Stimulated activated CD4-positive, alpha-beta T cell treated with anti-CD3 and anti-CD28 coated beads, Interleukin-2, amount 100 ng/mL, for 4 hours (primary cell): ENCODE measurements at regions not wholly inside any gene's neighbourhood (a gene's known extent, or its start where the extent isn't known, plus 50 kb on each side); places are given as distances from the start of the nearest gene placed in this dataset.
"Not testable (repeated sequence)": the region's sequence is repeated elsewhere in the genome, so short reads cannot be mapped to it uniquely, and the experiment has no call there.

Experiments
- DNase-seq: peaks from one replicate; pipeline ENCODE4 v3.0.0-alpha.2; 2020; ENCODE audit warnings: low read depth

GRCh38 chr2:82954868-82955267 lies 1504.2 kb downstream of the SUCLG1 start:
- no peak for DNase-seq

GRCh38 chr2:82939211-82939610 lies 1519.9 kb downstream of the SUCLG1 start:
- DNase-seq: no peak

GRCh38 chr2:82938321-82938845 lies 1520.7 kb downstream of the SUCLG1 start:
- DNase-seq: not testable (repeated sequence)

GRCh38 chr2:82913566-82913965 lies 1545.5 kb downstream of the SUCLG1 start:
- DNase-seq: no peak

GRCh38 chr2:82896117-82896516 lies 1563.0 kb downstream of the SUCLG1 start:
- DNase-seq: no peak

- DNase-seq: no peak
These were observed 1565.9 kb downstream of the SUCLG1 start for GRCh38 chr2:82893190-82893589.

- no peak for DNase-seq
These were observed 1579.3 kb downstream of the SUCLG1 start for GRCh38 chr2:82879803-82880202.

- DNase-seq: no peak
These were observed 1583.2 kb downstream of the SUCLG1 start for GRCh38 chr2:82875858-82876257.

GRCh38 chr2:82857967-82858366 lies 1601.1 kb downstream of the SUCLG1 start:
- no peak for DNase-seq

- no peak for DNase-seq
These were observed 1605.8 kb downstream of the SUCLG1 start for GRCh38 chr2:82853299-82853698.

GRCh38 chr2:82852787-82853186 lies 1606.3 kb downstream of the SUCLG1 start:
- DNase-seq: no peak

GRCh38 chr2:82848285-82848684 lies 1610.8 kb downstream of the SUCLG1 start:
- no peak for DNase-seq

- no peak for DNase-seq
These were observed 1620.0 kb downstream of the SUCLG1 start for GRCh38 chr2:82839036-82839435.

- no peak for DNase-seq
These were observed 1621.3 kb downstream of the SUCLG1 start for GRCh38 chr2:82837588-82838304.

- DNase-seq: no peak
These were observed 1624.2 kb downstream of the SUCLG1 start for GRCh38 chr2:82834893-82835292.

- no peak for DNase-seq
These were observed 1631.7 kb downstream of the SUCLG1 start for GRCh38 chr2:82827426-82827825.

- no peak for DNase-seq
These were observed 1632.6 kb downstream of the SUCLG1 start for GRCh38 chr2:82826437-82826836.

GRCh38 chr2:82825410-82826090 lies 1633.5 kb downstream of the SUCLG1 start:
- no peak for DNase-seq

GRCh38 chr2:82823892-82824291 lies 1635.2 kb downstream of the SUCLG1 start:
- no peak for DNase-seq

GRCh38 chr2:82819951-82820350 lies 1639.1 kb downstream of the SUCLG1 start:
- no peak for DNase-seq

GRCh38 chr2:82814146-82814545 lies 1644.9 kb downstream of the SUCLG1 start:
- no peak for DNase-seq

- no peak for DNase-seq
These were observed 1647.1 kb downstream of the SUCLG1 start for GRCh38 chr2:82811946-82812345.

GRCh38 chr2:82803307-82803706 lies 1655.8 kb downstream of the SUCLG1 start:
- no peak for DNase-seq

GRCh38 chr2:82797469-82797868 lies 1661.6 kb downstream of the SUCLG1 start:
- DNase-seq: no peak
